ENCODE measurements at regions not wholly inside any gene's neighbourhood (a gene's known extent, or its start where the extent isn't known, plus 50 kb on each side); places are given as distances from the start of the nearest gene placed in this dataset.

- no peak for TF ChIP-seq CTCF (conservative IDR thresholded peaks at IDR 0.05; ENCODE audit: low read depth, low read length)
- no peak for TF ChIP-seq EZH2 (IDR thresholded peaks at IDR 0.05; ENCODE audit: low read length, unreplicated experiment)
These were observed 85.7 kb upstream of the GPC6 start for GRCh38 chr13:93140912-93141311.

Data from PC-3 (cell line).